GM12878 (cell line): ENCODE measurements at regions not wholly inside any gene's neighbourhood (a gene's known extent, or its start where the extent isn't known, plus 50 kb on each side); places are given as distances from the start of the nearest gene placed in this dataset.

ENCODE experiments used
- ATAC-seq: fragments of 200-7000 bp; cut with Tn5 transposase; 3 replicates; pipeline ENCODE4 v1.9.1; 2020; ENCODE audit warnings: mild to moderate bottlenecking, moderate library complexity
- BruUV-seq: library from RNA; stranded (reverse); fragments of 400-500 nt; replicated peaks from 2 replicates; lab custom pipeline; 2021; lab: Mats Ljungman, UMichigan
- CTCF ChIA-PET: fragments of 300-600 bp; sonication (Branson Sonifier 250); formaldehyde crosslinking; extraction: SDS; loops from one replicate; lab custom pipeline; 2021; ENCODE audit warnings: inconsistent platforms; lab: Yijun Ruan, JAX
- POLR2A ChIA-PET: fragments of 350-600 bp; formaldehyde crosslinking; extraction: SDS; loops from one replicate; lab custom pipeline; 2021; ENCODE audit warnings: inconsistent platforms; lab: Charles Lee
- RAD21 ChIA-PET: fragments of 300-600 bp; sonication (Branson Sonifier 250); formaldehyde crosslinking; loops from one replicate; lab custom pipeline; 2023; ENCODE audit warnings: antibody characterized with exemption; ENCODE audit not compliant: unreplicated experiment; lab: Charles Lee
- SMC1A ChIA-PET: fragments of 300-600 bp; sonication (Branson Sonifier 250); formaldehyde crosslinking; loops from one replicate; lab custom pipeline; 2023; ENCODE audit not compliant: unreplicated experiment, uncharacterized antibody; lab: Charles Lee
- DNase-seq: peaks from one replicate; pipeline ENCODE4 v3.0.0-alpha.2; 2011; ENCODE audit warnings: low read depth, low spot score
- FAIRE-seq: peaks from 3 replicates; lab custom pipeline; 2011; peaks lifted over from hg19 to GRCh38; lab: Jason Lieb, UNC
- H2AFZ ChIP-seq: 2 replicates; pipeline ENCODE4 v1.6.0; 2011; ENCODE audit warnings: low read depth, low read length, control low read depth; ENCODE audit not compliant: control insufficient read depth
- H3K27ac ChIP-seq: 2 replicates; pipeline ENCODE4 v1.5.1; 2011; ENCODE audit warnings: control low read depth; ENCODE audit not compliant: control insufficient read depth, insufficient read depth
- H3K27me3 ChIP-seq, 2 experiments: replicated peaks in 1 of 2; 2 replicates each; pipeline versions ENCODE4 v1.6.0 to v1.6.1; 2011; ENCODE audit warnings: low read length in 1 of 2; ENCODE audit not compliant: control insufficient read depth in 2 of 2, insufficient read depth in 2 of 2
- H3K36me3 ChIP-seq, 2 experiments: 2 replicates each; pipeline ENCODE4 v1.5.1; 2011; ENCODE audit warnings: low read length in 1 of 2; ENCODE audit not compliant: control insufficient read depth in 2 of 2, insufficient read depth in 2 of 2
- H3K4me1 ChIP-seq: 2 replicates; pipeline ENCODE4 v1.6.1; 2011; ENCODE audit warnings: mild to moderate bottlenecking, low read length, moderate library complexity, mixed read lengths; ENCODE audit not compliant: control insufficient read depth, insufficient read depth
- H3K4me2 ChIP-seq: 2 replicates; pipeline ENCODE4 v1.6.0; 2011; ENCODE audit warnings: control low read depth; ENCODE audit not compliant: control insufficient read depth, insufficient read depth
- H3K4me3 ChIP-seq: fragments of 200-600 bp; sonication (generic); 2 replicates; pipeline ENCODE4 v1.5.1; 2016
- H3K79me2 ChIP-seq: 2 replicates; pipeline ENCODE4 v1.6.0; 2011; ENCODE audit warnings: low read length; ENCODE audit not compliant: control insufficient read depth, insufficient read depth
- H3K9ac ChIP-seq: 2 replicates; pipeline ENCODE4 v1.8.0; 2011; ENCODE audit warnings: low read length, control low read depth, mixed read lengths; ENCODE audit not compliant: control insufficient read depth, insufficient read depth
- H3K9me3 ChIP-seq: replicated peaks from 3 replicates; pipeline ENCODE4 v1.5.1; 2011; ENCODE audit warnings: mild to moderate bottlenecking, low read length; ENCODE audit not compliant: control insufficient read depth, insufficient read depth
- H4K20me1 ChIP-seq: 2 replicates; pipeline ENCODE4 v1.6.0; 2011; ENCODE audit not compliant: control insufficient read depth, insufficient read depth
- BCL11A ChIP-seq: IDR thresholded peaks from 2 replicates; pipeline ENCODE4 v1.6.1; 2011; ENCODE audit warnings: low read depth, low read length
- CHD2 ChIP-seq: IDR thresholded peaks from 2 replicates; pipeline ENCODE4 v1.6.1; 2011; ENCODE audit warnings: low read depth, low read length, improper control_type of control experiment, borderline replicate concordance
- CTCF ChIP-seq, 3 experiments: IDR thresholded peaks in 2 of 3; conservative IDR thresholded peaks in 1 of 3; 2 replicates each; pipeline ENCODE4 v1.5.1; 2011; ENCODE audit warnings: low read depth in 3 of 3, low read length in 3 of 3, mild to moderate bottlenecking in 3 of 3, control low read depth in 2 of 3, moderate library complexity in 2 of 3, inconsistent platforms in 1 of 3, mixed read lengths in 1 of 3; ENCODE audit not compliant: control insufficient read depth in 2 of 3, insufficient read depth in 1 of 3; ENCODE audit errors: extremely low read depth in 1 of 3
- EED ChIP-seq: sonication (generic); IDR thresholded peaks from 2 replicates; pipeline ENCODE4 v1.6.1; 2016; ENCODE audit warnings: antibody characterized with exemption, low read depth
- FOXM1 ChIP-seq: IDR thresholded peaks from 2 replicates; pipeline ENCODE4 v1.6.1; 2012; ENCODE audit warnings: low read depth, mild to moderate bottlenecking, inconsistent platforms, low read length, moderate library complexity
- IRF4 ChIP-seq: IDR thresholded peaks from 2 replicates; pipeline ENCODE4 v1.6.1; 2011; ENCODE audit warnings: low read depth, low read length
- MYC ChIP-seq: IDR thresholded peaks from 2 replicates; pipeline ENCODE4 v1.6.1; 2011; ENCODE audit warnings: mild to moderate bottlenecking, low read length, moderate library complexity, inconsistent platforms; ENCODE audit not compliant: insufficient read depth, insufficient replicate concordance, insufficient read length, severe bottlenecking
- STAT3 ChIP-seq: IDR thresholded peaks from 2 replicates; pipeline ENCODE4 v1.6.1; 2011; ENCODE audit warnings: low read depth, low read length, improper control_type of control experiment
- SUZ12 ChIP-seq: fragments of 200-600 bp; sonication (generic); IDR thresholded peaks from one replicate; pipeline ENCODE4 v1.6.1; 2018; ENCODE audit warnings: antibody characterized with exemption, mild to moderate bottlenecking; ENCODE audit not compliant: unreplicated experiment
- WGBS: methylation state at CpG from one replicate; pipeline ENCODE4 v1.1.6; 2016; ENCODE audit warnings: low lambda C conversion rate; ENCODE audit not compliant: insufficient replicate concordance, insufficient coverage; ENCODE audit errors: missing lambda C conversion rate; 5-methylcytosine and 5-hydroxymethylcytosine counted together
- in situ Hi-C: fragments of 300-500 bp; cut with MboI; formaldehyde crosslinking; loops from 9 replicates; pipeline ENCODE4 v1.14.3; 2018; ENCODE audit warnings: mixed read lengths
- intact Hi-C: fragments of 100-400 bp; cut with micrococcal nuclease; formaldehyde crosslinking; loops from one replicate; pipeline ENCODE4 v1.14.2; 2022; ENCODE audit not compliant: unreplicated experiment

- ChIA-PET RAD21 (no interaction called here), POLR2A (no interaction called here), CTCF (interaction anchor here (1.0 kb wide), 1 partner anchor 558 kb away, joined by 3 read pairs; no protein-coding TSS in a partner anchor), SMC1A (no interaction called here)
- H3K27ac ChIP-seq, result no peak overlapping the region
- no peak for TF ChIP-seq STAT3
- no peak for TF ChIP-seq MYC
- no peak for TF ChIP-seq FOXM1
- TF ChIP-seq CTCF (IDR thresholded peaks at IDR 0.05 in 2 of 3, conservative IDR thresholded peaks at IDR 0.05 in 1 of 3; ENCODE audit: control insufficient read depth in 2 of 3, extremely low read depth in 1 of 3, insufficient read depth in 1 of 3, low read depth in 3 of 3, low read length in 3 of 3), result no peak
- TF ChIP-seq CHD2, result no peak
- no peak for TF ChIP-seq EED
- no peak for TF ChIP-seq IRF4
- no peak for TF ChIP-seq BCL11A
- no peak for TF ChIP-seq SUZ12
- H2AFZ ChIP-seq, result no peak overlapping the region
- in situ Hi-C loops (no loop called here), intact Hi-C loops (no loop called here)
- no peaks in the 10 kb centered on the region for H3K36me3 ChIP-seq
- H3K9me3 ChIP-seq, result no peaks in the 10 kb centered on the region
- H3K9ac ChIP-seq, result no peak overlapping the region
- no peaks in the 10 kb centered on the region for H3K27me3 ChIP-seq
- no peaks in the 10 kb centered on the region for H3K79me2 ChIP-seq
- H3K4me1 ChIP-seq, result no peaks in the 10 kb centered on the region
- 49% methylated on average over 9 of the region's 9 CpGs for WGBS
- no TSS peak for BruUV-seq
- no peak overlapping the region for H3K4me3 ChIP-seq
- no peaks in the 10 kb centered on the region for H4K20me1 ChIP-seq
- H3K4me2 ChIP-seq, result no peak overlapping the region
- FAIRE-seq (no peak), DNase-seq (no peak), ATAC-seq (no peak)
Measured at GRCh38 chr4:38223782-38224236, 263.6 kb downstream of the PTTG2 start.
